T-helper 1 cell treated with Interleukin-12 subunit alpha and Interleukin-12 subunit beta and Interleukin-4 antibody, amounts not matched to agents 30 ng/mL and 1 ng/mL, for 36 hours (primary cell): ENCODE measurements at regions not wholly inside any gene's neighbourhood (a gene's known extent, or its start where the extent isn't known, plus 50 kb on each side); places are given as distances from the start of the nearest gene placed in this dataset.

Source experiments
- intact Hi-C: fragments of 100-400 bp; cut with micrococcal nuclease; formaldehyde crosslinking; loops from one replicate; pipeline ENCODE4 v1.15.1; 2024

DNA sequence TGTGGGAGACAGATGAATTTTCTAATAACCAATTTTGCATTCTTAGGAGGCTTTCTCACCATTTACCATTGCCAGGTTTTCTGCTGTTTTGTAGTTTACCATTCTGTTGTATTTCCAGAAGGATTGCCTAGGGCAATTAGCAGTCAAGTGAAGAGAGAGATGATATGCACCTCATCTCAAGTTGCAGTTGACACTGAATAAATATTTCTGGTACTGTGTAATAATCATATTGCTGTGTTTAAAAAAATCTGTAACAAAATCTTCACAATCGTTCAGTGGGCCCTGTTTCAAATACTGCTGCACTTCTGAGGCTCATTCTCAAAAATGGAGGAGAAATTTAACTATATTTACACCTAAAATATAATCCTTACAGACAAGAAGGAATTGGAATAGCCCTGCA is 706.1 kb upstream of the PTPRD start:
- intact Hi-C loops: no loop called here

GRCh38 chr9:11319538-11319937 is 706.7 kb upstream of the PTPRD start:
- intact Hi-C loops: no loop called here

- intact Hi-C loops: no loop called here
Measured at GRCh38 chr9:11320989-11321388, 708.2 kb upstream of the PTPRD start.

- intact Hi-C loops: no loop called here
Measured at GRCh38 chr9:11323457-11323856, 710.7 kb upstream of the PTPRD start.

GRCh38 chr9:11326231-11326630 is 713.4 kb upstream of the PTPRD start:
- intact Hi-C loops: no loop called here

DNA sequence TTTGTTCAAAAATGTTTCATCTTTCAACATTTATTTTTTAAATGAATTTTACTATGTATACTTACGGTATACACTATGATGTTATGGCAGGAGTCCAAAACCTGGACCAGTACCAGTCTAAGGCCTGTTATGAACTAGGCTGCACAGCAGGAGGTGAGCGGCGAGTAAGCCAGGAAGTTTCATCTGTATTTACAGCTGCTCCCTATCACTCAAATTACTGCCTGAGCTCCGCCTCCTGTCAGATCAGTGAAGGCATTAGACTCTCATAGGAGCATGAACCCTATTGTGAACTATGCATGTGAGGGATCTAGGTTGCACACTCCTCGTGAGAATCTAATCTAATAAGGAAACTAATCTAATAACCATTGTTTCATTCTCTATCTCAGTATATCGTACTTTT is 715.5 kb upstream of the PTPRD start:
- intact Hi-C loops: no loop called here

DNA sequence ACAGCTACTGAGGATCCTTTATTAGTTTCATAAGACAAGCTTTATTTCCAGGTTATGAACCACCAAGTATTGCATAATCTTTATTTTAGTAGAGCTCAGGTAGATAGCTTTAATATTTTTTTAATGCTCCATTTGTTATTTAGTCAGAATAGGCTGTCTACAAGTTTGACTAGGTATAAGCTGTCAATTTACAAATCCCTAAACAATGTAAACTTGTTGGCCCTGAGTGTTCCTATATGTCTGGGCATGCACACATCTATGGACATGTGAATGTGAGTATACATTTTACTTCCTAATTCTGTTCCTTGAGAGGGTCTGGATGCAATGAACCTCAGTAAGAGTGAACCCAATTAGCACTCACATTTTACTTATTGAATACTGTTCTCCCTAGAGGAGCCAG is 722.2 kb upstream of the PTPRD start:
- intact Hi-C loops: no loop called here

DNA sequence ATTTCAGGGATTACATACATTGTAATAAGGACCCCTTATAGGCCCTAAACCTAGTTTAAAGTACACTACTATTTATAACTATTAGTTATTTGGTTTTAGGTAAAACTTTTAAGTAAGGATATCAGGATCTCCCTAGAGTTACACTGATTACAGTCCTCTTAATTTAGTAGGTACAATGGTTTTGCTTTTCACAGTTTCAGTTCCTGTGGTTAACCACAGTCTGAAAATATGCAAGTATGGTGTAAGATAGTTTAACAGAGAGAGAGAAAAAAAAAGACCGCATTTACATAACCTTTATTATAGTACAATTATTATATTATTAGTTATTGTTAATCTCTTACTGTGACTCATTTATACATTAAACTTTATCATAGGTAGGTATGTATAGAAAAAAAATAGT is 725.3 kb upstream of the PTPRD start:
- intact Hi-C loops: no loop called here

DNA sequence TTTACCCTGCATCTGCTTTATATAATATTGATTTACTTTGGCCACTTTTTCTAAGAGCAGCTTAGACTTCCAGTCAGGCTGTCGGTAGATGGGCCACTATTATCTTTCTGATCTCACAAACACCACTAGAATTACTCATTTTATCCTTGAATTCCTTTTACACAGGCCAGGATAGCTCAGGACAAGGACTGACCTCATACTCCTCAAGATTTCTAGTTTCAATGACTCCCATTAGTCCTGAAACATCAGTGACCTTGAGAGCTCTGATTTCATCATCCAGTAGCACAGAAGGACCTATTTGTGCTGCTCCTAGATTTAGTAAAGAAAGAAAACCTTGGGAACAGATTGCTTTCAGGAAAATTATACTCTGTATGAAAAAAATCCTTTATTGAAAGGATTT is 727.9 kb upstream of the PTPRD start:
- intact Hi-C loops: no loop called here

- intact Hi-C loops: no loop called here
Measured at GRCh38 chr9:11347437-11347836, 734.6 kb upstream of the PTPRD start.

DNA sequence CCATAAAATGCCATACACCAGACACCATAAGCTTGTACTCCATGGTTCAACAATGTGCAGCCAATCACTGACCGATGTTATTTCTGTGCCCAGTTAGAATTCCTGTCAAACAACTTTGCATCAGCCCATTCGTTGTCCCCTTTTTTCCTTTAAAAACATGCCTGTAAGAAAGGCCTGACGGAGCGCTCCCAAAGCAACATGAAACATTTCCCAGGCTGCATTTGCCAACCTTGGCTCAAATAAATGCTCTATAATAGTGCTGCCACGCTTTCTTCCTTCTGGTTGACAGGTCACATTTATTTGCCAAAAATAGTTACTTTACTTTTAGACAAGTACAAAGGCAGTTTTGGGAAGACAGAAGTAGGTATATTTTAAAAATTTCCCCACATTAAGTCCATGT is 735.6 kb upstream of the PTPRD start:
- intact Hi-C loops: no loop called here

DNA sequence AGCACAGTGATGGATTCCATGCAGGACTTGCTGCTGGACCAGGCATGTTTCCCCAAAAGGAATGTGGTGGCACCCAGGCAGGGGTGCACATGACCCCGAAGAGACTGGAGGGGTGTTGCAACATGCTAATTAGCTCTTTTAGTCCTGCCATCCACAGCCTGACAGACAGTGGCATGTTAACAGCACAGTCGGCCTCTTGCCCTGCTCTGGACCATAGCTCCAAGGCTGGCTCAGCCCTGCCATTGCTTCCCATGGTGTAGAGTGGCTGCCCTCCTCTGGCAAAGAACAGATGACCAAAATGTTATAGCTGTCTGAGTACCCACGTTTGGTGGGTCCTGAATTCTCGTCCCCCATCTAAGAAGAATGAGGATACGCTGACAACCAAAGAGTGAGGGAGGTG is 736.4 kb upstream of the PTPRD start:
- intact Hi-C loops: no loop called here

DNA sequence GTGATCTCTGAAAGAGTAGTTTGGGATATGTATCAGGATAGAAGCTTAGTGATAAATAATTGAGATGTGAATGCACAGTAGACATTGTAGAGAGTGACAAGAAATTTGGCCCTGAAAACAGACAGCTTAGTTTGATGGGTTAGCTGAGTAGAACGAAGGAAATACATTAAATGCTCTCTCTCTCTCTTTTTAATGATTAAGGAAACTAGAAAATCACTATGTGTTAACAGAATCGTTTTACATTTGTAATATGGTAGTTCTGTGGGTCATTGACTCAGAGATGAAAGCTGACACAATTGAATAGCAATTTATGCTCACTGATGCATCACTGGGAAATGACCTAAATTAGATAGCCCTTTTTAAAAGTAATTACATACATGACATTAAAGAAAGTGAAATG is 739.8 kb upstream of the PTPRD start:
- intact Hi-C loops: no loop called here

- intact Hi-C loops: no loop called here
Measured at GRCh38 chr9:11356067-11356466, 743.3 kb upstream of the PTPRD start.

- intact Hi-C loops: no loop called here
Measured at GRCh38 chr9:11366585-11367129, 753.9 kb upstream of the PTPRD start.

GRCh38 chr9:11374926-11375325 is 762.1 kb upstream of the PTPRD start:
- intact Hi-C loops: no loop called here

DNA sequence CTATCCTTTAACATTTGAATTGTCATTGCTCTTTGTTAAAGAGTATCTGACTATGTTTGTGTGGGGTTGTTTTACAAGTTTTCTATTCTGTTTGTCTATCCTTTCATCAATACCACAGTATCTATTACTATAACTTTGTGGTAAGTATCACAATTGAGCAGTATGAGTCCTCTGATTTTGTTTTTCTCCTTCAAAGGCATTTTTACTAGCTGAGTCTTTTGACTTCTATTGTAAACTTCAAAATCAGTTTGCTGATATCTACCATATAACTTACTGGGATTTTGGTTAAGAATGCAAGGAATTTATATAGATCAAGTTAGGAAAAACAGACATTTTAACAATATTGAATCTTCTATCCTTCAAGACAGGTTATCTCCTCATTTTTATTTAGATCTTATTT is 789.8 kb upstream of the PTPRD start:
- intact Hi-C loops: no loop called here

DNA sequence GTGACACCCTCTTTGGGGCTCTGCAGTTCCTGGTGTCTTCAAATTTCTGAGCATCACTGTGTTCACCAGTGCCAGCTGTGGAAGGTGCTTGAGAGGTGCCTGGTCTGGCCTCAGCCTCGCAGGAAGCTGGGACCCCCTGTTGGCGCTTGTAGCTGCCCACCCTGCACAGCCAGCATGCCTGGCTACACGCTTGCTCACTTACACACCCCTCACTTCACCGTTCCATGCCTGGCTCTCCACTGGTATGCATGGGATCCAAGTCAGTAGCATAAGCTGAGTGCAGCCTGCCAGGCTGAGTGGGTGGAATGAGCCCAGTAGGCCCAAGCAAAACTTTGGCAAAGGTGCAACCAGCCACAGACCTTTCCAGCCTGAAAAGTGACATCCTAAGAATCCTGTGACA is 801.4 kb upstream of the PTPRD start:
- intact Hi-C loops: no loop called here

GRCh38 chr9:11417782-11418181 is 805.0 kb upstream of the PTPRD start:
- intact Hi-C loops: no loop called here

GRCh38 chr9:11431490-11431889 is 818.7 kb upstream of the PTPRD start:
- intact Hi-C loops: no loop called here

- intact Hi-C loops: no loop called here
Measured at GRCh38 chr9:11432361-11432760, 819.6 kb upstream of the PTPRD start.

DNA sequence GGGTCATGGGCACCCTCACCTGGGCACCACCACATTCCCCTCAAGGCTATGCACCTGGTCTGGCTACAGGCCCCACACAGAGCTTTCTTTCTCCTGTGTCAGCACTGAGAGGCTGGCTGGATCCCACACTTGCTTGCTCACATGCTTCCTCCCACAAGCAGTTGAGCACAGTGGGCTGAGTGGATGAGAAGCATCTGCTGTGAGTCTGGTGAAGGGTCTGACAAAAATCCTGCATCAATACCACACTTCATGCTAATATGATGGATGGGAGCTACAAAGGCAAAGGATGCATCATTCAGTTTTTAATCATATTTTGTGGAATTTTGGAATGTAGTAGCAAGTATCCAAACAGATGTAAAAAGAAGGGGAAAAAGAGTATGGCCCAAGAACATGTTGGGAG is 830.8 kb upstream of the PTPRD start:
- intact Hi-C loops: no loop called here

- intact Hi-C loops: no loop called here
Measured at GRCh38 chr9:11457825-11458790, 845.3 kb upstream of the PTPRD start.
